ENCODE measurements at regions not wholly inside any gene's neighbourhood (a gene's known extent, or its start where the extent isn't known, plus 50 kb on each side); places are given as distances from the start of the nearest gene placed in this dataset.

DNA sequence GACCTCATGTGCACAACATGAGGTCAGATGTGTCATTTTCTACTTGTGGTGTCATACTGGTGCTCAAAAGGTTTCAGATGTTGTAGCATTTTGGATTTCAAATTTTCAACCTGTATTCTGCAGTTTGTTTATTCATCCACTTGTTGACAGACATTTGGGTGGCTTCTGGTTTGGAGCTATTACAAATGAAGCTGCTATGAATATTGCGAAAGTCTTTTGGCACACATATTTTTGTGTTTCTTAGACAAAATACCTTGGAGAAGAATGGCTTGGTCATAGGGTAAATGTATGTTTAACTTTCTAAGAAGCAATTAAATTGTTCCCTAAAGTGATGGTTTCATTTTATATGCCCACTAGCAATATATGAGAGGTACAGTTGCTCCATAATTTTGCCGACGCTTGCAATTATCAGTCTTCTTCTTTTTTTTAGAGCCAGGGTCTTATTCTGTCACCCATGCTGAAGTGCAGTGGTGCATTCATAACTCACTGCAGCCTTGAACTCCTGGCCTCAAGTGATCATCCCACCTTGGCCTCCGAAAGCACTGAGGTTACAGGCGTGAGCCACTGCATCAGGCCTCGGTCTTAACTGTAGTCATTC lies 70.7 kb upstream of the TRPC7 start:
- H2BK20ac ChIP-seq (ENCODE audit: low read length) = no peak overlapping the region
- no peak overlapping the region for H2AK5ac ChIP-seq (ENCODE audit: low read depth, low read length)
- no peak overlapping the region for H4K91ac ChIP-seq (replicated peaks; ENCODE audit: insufficient read length, low read length)
- no peak overlapping the region for H2BK15ac ChIP-seq (ENCODE audit: low read length)
- ChIA-PET POLR2A (ENCODE audit: partially characterized antibody) (no interaction called here), CTCF (ENCODE audit: partially characterized antibody) (no interaction called here)
- H3K14ac ChIP-seq (ENCODE audit: insufficient read length) = no peak overlapping the region
- no peak overlapping the region for H3K4me3 ChIP-seq (ENCODE audit: extremely low read depth in 1 of 4, insufficient read depth in 2 of 4, low read depth in 3 of 4, low read length in 4 of 4)
- H4K20me1 ChIP-seq (replicated peaks in 1 of 2; ENCODE audit: control insufficient read depth in 1 of 2, insufficient read depth in 2 of 2, low read length in 2 of 2) = no peaks in the 10 kb centered on the region
- TF ChIP-seq SAP30 (IDR thresholded peaks at IDR 0.05; ENCODE audit: insufficient read depth, insufficient replicate concordance, low read length) (no peak), RFX5 (IDR thresholded peaks at IDR 0.05; ENCODE audit: borderline replicate concordance, low read depth, low read length) (no peak), TAF7 (optimal IDR thresholded peaks at IDR 0.05; ENCODE audit: borderline replicate concordance, low read depth, low read length) (no peak), CTBP2 (IDR thresholded peaks at IDR 0.05; ENCODE audit: borderline replicate concordance, insufficient read depth, insufficient read length, low read length) (no peak), EGR1 (IDR thresholded peaks at IDR 0.05; ENCODE audit: borderline replicate concordance, low read depth, low read length) (no peak), KDM5A (IDR thresholded peaks at IDR 0.05; ENCODE audit: low read length) (no peak), CHD2 (IDR thresholded peaks at IDR 0.05; ENCODE audit: low read length) (no peak), SRF (IDR thresholded peaks at IDR 0.05; ENCODE audit: low read depth, low read length) (no peak)
- H3K36me3 ChIP-seq (ENCODE audit: control insufficient read depth in 2 of 4, insufficient read depth in 4 of 4, low read length in 3 of 4) = no peaks in the 10 kb centered on the region
- H3K9me3 ChIP-seq (ENCODE audit: insufficient read depth in 2 of 2, low read depth in 1 of 2, low read length in 1 of 2) = no peaks in the 10 kb centered on the region
- no peaks in the 10 kb centered on the region for H3K4me1 ChIP-seq (replicated peaks in 1 of 4; ENCODE audit: control insufficient read depth in 3 of 4, insufficient read depth in 4 of 4, low read length in 3 of 4)
- FAIRE-seq (no peak), DNase-seq (ENCODE audit: low read depth in 1 of 2, low spot score in 2 of 2) (no peak)
- no peak overlapping the region for H2BK12ac ChIP-seq (ENCODE audit: low read depth, low read length)
- no peak overlapping the region for H3K4me2 ChIP-seq (ENCODE audit: insufficient read depth in 1 of 2, low read depth in 2 of 2, low read length in 2 of 2)
- H3K79me2 ChIP-seq (ENCODE audit: control insufficient read depth in 1 of 2, insufficient read depth in 2 of 2, low read length in 2 of 2) = no peaks in the 10 kb centered on the region
- H3K4ac ChIP-seq (replicated peaks; ENCODE audit: insufficient read length, low read depth, low read length) = no peak overlapping the region
- no peaks in the 10 kb centered on the region for H3K23me2 ChIP-seq (ENCODE audit: low read depth, low read length)
- no peak overlapping the region for H4K5ac ChIP-seq (ENCODE audit: insufficient read length, low read depth, low read length)
- no peak overlapping the region for H4K8ac ChIP-seq (ENCODE audit: extremely low read depth, insufficient read depth, low read length)
- H3K9ac ChIP-seq (replicated peaks in 1 of 4; ENCODE audit: extremely low read depth in 1 of 4, low read depth in 3 of 4, low read length in 3 of 4) = no peak overlapping the region
- no peak overlapping the region for H2BK5ac ChIP-seq (ENCODE audit: low read depth, low read length)
- no peak overlapping the region for H3K23ac ChIP-seq (ENCODE audit: insufficient read length)
- no peaks in the 10 kb centered on the region for H3K79me1 ChIP-seq (ENCODE audit: low read depth, low read length)
- 94% methylated on average over 6 of the region's 6 CpGs; no CpG with 5 or more reads in 1 of the 2 experiments for WGBS, 2 experiments (ENCODE audit: extremely low coverage in 1 of 2, insufficient coverage in 1 of 2, insufficient read length in 1 of 2, insufficient replicate concordance in 2 of 2, low coverage in 1 of 2, low lambda C conversion rate in 2 of 2, missing lambda C conversion rate in 1 of 2)
- no peak overlapping the region for H3K18ac ChIP-seq (ENCODE audit: extremely low read depth, low read length)
- H3K27ac ChIP-seq (ENCODE audit: low read depth, low read length) = no peak overlapping the region
- no peaks in the 10 kb centered on the region for H3K27me3 ChIP-seq (replicated peaks in 1 of 4; ENCODE audit: control insufficient read depth in 3 of 4, extremely low read depth in 1 of 4, insufficient read depth in 3 of 4, low read length in 3 of 4)
- H3K56ac ChIP-seq (replicated peaks; ENCODE audit: insufficient read length, low read depth, low read length) = no peak overlapping the region
- no peak overlapping the region for H2AFZ ChIP-seq (ENCODE audit: low read length)
- no peak overlapping the region for H2BK120ac ChIP-seq (replicated peaks; ENCODE audit: low read depth, low read length)

Data from H1 (cell line).